ENCODE measurements at regions not wholly inside any gene's neighbourhood (a gene's known extent, or its start where the extent isn't known, plus 50 kb on each side); places are given as distances from the start of the nearest gene placed in this dataset.

GRCh38 chr11:70786021-70786665, 387.8 kb downstream of the CTTN start:
- Histone ChIP-seq H3K27me3 (ENCODE audit: control insufficient read depth in 2 of 2, insufficient read depth in 2 of 2, low read length in 2 of 2) (no peaks in the 10 kb centered on the region), H3K36me3 (ENCODE audit: control insufficient read depth in 2 of 2, insufficient read depth in 2 of 2, low read length in 2 of 2) (peaks cover 0 to 2% of the 10 kb centered on the region in 2 donors), H3K27ac (ENCODE audit: low read depth in 2 of 2, low read length in 2 of 2) (peak overlapping the region; percentile 32 to 56), H3K4me1 (ENCODE audit: control insufficient read depth in 2 of 2, insufficient read depth in 2 of 2, low read length in 2 of 2) (peaks cover 4 to 15% of the 10 kb centered on the region in 2 donors), H3K9ac (ENCODE audit: low read depth in 1 of 2, low read length in 2 of 2) (no peak overlapping the region), H3K4me3 (ENCODE audit: low read length in 2 of 2) (no peak overlapping the region), H3K9me3 (ENCODE audit: control insufficient read depth in 2 of 2, low read length in 2 of 2) (no peaks in the 10 kb centered on the region)

DNA sequence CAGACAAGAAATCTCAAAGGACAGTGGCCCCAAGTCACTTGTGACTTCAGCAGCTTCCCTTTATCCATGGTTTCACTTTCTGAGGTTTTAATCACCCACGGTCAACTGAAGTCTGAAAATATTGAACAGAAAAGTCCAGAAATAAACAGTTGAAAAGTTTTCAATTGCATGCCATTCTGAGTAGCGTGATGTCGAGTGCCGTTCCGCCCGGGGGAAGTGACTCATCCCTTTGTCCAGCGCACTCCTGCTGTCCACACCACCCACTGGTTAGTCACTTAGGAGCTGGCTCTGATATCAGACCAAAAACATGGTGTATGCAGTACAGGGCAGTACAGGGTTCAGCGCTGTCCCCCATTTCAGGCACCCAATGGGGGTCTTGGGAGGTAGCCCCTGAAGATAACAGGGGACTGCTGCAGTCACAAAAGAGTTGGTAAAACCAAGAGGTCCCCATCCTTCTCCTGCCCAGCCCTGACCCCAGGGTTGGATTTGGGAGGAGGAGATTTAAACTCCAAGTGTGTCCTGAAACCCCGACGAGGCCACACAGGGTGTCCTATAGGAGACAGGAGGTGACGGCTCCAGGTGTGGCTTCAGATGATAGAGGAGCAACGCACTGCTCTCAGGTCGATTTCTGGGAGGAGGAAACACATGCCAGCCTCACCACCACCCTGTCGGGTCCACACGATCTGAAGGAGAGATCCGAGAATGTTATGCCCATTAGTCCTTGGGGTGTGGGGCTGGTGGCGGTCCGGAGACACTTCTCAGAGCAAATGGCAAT, 390.1 kb downstream of the CTTN start:
- Histone ChIP-seq H3K27me3 (ENCODE audit: control insufficient read depth in 2 of 2, insufficient read depth in 2 of 2, low read length in 2 of 2) (no peaks in the 10 kb centered on the region), H3K9me3 (ENCODE audit: control insufficient read depth in 2 of 2, low read length in 2 of 2) (peaks cover 3% of the 10 kb centered on the region in 2 donors), H3K4me1 (ENCODE audit: control insufficient read depth in 2 of 2, insufficient read depth in 2 of 2, low read length in 2 of 2) (peaks cover 4 to 15% of the 10 kb centered on the region in 2 donors), H3K27ac (ENCODE audit: low read depth in 2 of 2, low read length in 2 of 2) (no peak overlapping the region), H3K9ac (ENCODE audit: low read depth in 1 of 2, low read length in 2 of 2) (no peak overlapping the region), H3K4me3 (ENCODE audit: low read length in 2 of 2) (no peak overlapping the region), H3K36me3 (ENCODE audit: control insufficient read depth in 2 of 2, insufficient read depth in 2 of 2, low read length in 2 of 2) (peaks cover 0 to 2% of the 10 kb centered on the region in 2 donors)

- Histone ChIP-seq H3K4me3 (ENCODE audit: low read length in 2 of 2) (no peak overlapping the region), H3K36me3 (ENCODE audit: control insufficient read depth in 2 of 2, insufficient read depth in 2 of 2, low read length in 2 of 2) (peaks cover 0 to 2% of the 10 kb centered on the region in 2 donors), H3K4me1 (ENCODE audit: control insufficient read depth in 2 of 2, insufficient read depth in 2 of 2, low read length in 2 of 2) (peaks cover 3 to 12% of the 10 kb centered on the region in 2 donors), H3K9me3 (ENCODE audit: control insufficient read depth in 2 of 2, low read length in 2 of 2) (peaks cover 4 to 8% of the 10 kb centered on the region in 2 donors), H3K27me3 (ENCODE audit: control insufficient read depth in 2 of 2, insufficient read depth in 2 of 2, low read length in 2 of 2) (no peaks in the 10 kb centered on the region), H3K9ac (ENCODE audit: low read depth in 1 of 2, low read length in 2 of 2) (no peak overlapping the region), H3K27ac (ENCODE audit: low read depth in 2 of 2, low read length in 2 of 2) (no peak overlapping the region)
Measured at GRCh38 chr11:70790671-70791300, 392.5 kb downstream of the CTTN start.

- Histone ChIP-seq H3K9ac (ENCODE audit: low read depth in 1 of 2, low read length in 2 of 2) (no peak overlapping the region), H3K9me3 (ENCODE audit: control insufficient read depth in 2 of 2, low read length in 2 of 2) (peaks cover 4 to 8% of the 10 kb centered on the region in 2 donors), H3K27ac (ENCODE audit: low read depth in 2 of 2, low read length in 2 of 2) (no peak overlapping the region), H3K4me3 (ENCODE audit: low read length in 2 of 2) (no peak overlapping the region), H3K4me1 (ENCODE audit: control insufficient read depth in 2 of 2, insufficient read depth in 2 of 2, low read length in 2 of 2) (no peaks in the 10 kb centered on the region), H3K27me3 (ENCODE audit: control insufficient read depth in 2 of 2, insufficient read depth in 2 of 2, low read length in 2 of 2) (no peaks in the 10 kb centered on the region), H3K36me3 (ENCODE audit: control insufficient read depth in 2 of 2, insufficient read depth in 2 of 2, low read length in 2 of 2) (peaks cover 3 to 4% of the 10 kb centered on the region in 2 donors)
Measured at GRCh38 chr11:70796648-70797227, 398.4 kb downstream of the CTTN start.

DNA sequence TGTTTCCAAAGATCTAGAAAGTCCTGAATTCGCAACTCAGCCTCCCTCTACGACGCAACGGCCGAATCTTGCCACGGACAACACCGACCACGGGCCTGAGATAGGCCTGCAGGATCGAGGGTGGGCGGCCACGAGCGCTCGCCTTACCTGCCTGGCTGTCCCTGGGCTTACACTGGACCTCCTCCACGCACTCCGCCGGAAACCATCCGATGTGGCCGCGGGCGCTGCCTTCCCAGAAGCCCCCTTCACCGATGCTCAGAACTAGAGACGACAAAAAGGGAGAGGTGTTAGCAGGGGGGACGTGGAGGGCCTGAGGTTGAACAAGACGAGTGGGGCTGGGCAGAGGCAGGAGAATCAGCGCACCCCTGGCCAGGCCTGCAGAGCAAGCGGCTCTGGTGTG, 400.0 kb downstream of the CTTN start:
- H3K36me3 ChIP-seq (ENCODE audit: control insufficient read depth in 2 of 2, insufficient read depth in 2 of 2, low read length in 2 of 2): peaks cover 3 to 4% of the 10 kb centered on the region in 2 donors
- H3K9me3 ChIP-seq (ENCODE audit: control insufficient read depth in 2 of 2, low read length in 2 of 2): peaks cover 2 to 6% of the 10 kb centered on the region in 2 donors
- H3K4me3 ChIP-seq (ENCODE audit: low read length in 2 of 2): no peak overlapping the region
- no peaks in the 10 kb centered on the region for H3K27me3 ChIP-seq (ENCODE audit: control insufficient read depth in 2 of 2, insufficient read depth in 2 of 2, low read length in 2 of 2)
- no peak overlapping the region for H3K27ac ChIP-seq (ENCODE audit: low read depth in 2 of 2, low read length in 2 of 2)
- H3K9ac ChIP-seq (ENCODE audit: low read depth in 1 of 2, low read length in 2 of 2): no peak overlapping the region
- H3K4me1 ChIP-seq (ENCODE audit: control insufficient read depth in 2 of 2, insufficient read depth in 2 of 2, low read length in 2 of 2): no peaks in the 10 kb centered on the region

GRCh38 chr11:70799386-70799785, 401.1 kb downstream of the CTTN start:
- Histone ChIP-seq H3K27me3 (ENCODE audit: control insufficient read depth in 2 of 2, insufficient read depth in 2 of 2, low read length in 2 of 2) (no peaks in the 10 kb centered on the region), H3K27ac (ENCODE audit: low read depth in 2 of 2, low read length in 2 of 2) (no peak overlapping the region), H3K9me3 (ENCODE audit: control insufficient read depth in 2 of 2, low read length in 2 of 2) (no peaks in the 10 kb centered on the region)

GRCh38 chr11:70802185-70802584, 403.9 kb downstream of the CTTN start:
- no peaks in the 10 kb centered on the region for H3K4me1 ChIP-seq (ENCODE audit: control insufficient read depth in 2 of 2, insufficient read depth in 2 of 2, low read length in 2 of 2)
- H3K36me3 ChIP-seq (ENCODE audit: control insufficient read depth in 2 of 2, insufficient read depth in 2 of 2, low read length in 2 of 2): peaks cover 0 to 2% of the 10 kb centered on the region in 2 donors
- no peaks in the 10 kb centered on the region for H3K9me3 ChIP-seq (ENCODE audit: control insufficient read depth in 2 of 2, low read length in 2 of 2)
- no peaks in the 10 kb centered on the region for H3K27me3 ChIP-seq (ENCODE audit: control insufficient read depth in 2 of 2, insufficient read depth in 2 of 2, low read length in 2 of 2)
- no peak overlapping the region for H3K27ac ChIP-seq (ENCODE audit: low read depth in 2 of 2, low read length in 2 of 2)
- H3K9ac ChIP-seq (ENCODE audit: low read depth in 1 of 2, low read length in 2 of 2): no peak overlapping the region
- no peak overlapping the region for H3K4me3 ChIP-seq (ENCODE audit: low read length in 2 of 2)

More at GRCh38 chr11:70799386-70799785, 401.1 kb downstream of the CTTN start:
- H3K4me3 ChIP-seq (ENCODE audit: low read length in 2 of 2): no peak overlapping the region
- peaks cover 3 to 4% of the 10 kb centered on the region in 2 donors for H3K36me3 ChIP-seq (ENCODE audit: control insufficient read depth in 2 of 2, insufficient read depth in 2 of 2, low read length in 2 of 2)
- H3K9ac ChIP-seq (ENCODE audit: low read depth in 1 of 2, low read length in 2 of 2): no peak overlapping the region
- H3K4me1 ChIP-seq (ENCODE audit: control insufficient read depth in 2 of 2, insufficient read depth in 2 of 2, low read length in 2 of 2): no peaks in the 10 kb centered on the region

- no peak overlapping the region for H3K9ac ChIP-seq (ENCODE audit: low read depth in 1 of 2, low read length in 2 of 2)
- H3K4me3 ChIP-seq (ENCODE audit: low read length in 2 of 2): no peak overlapping the region
- H3K27ac ChIP-seq (ENCODE audit: low read depth in 2 of 2, low read length in 2 of 2): no peak overlapping the region
- no peaks in the 10 kb centered on the region for H3K27me3 ChIP-seq (ENCODE audit: control insufficient read depth in 2 of 2, insufficient read depth in 2 of 2, low read length in 2 of 2)
- H3K9me3 ChIP-seq (ENCODE audit: control insufficient read depth in 2 of 2, low read length in 2 of 2): no peaks in the 10 kb centered on the region
- H3K4me1 ChIP-seq (ENCODE audit: control insufficient read depth in 2 of 2, insufficient read depth in 2 of 2, low read length in 2 of 2): no peaks in the 10 kb centered on the region
- H3K36me3 ChIP-seq (ENCODE audit: control insufficient read depth in 2 of 2, insufficient read depth in 2 of 2, low read length in 2 of 2): no peaks in the 10 kb centered on the region
Measured at GRCh38 chr11:70804139-70804837, 406.0 kb downstream of the CTTN start.

- no peak overlapping the region for H3K4me3 ChIP-seq (ENCODE audit: low read length in 2 of 2)
- no peaks in the 10 kb centered on the region for H3K36me3 ChIP-seq (ENCODE audit: control insufficient read depth in 2 of 2, insufficient read depth in 2 of 2, low read length in 2 of 2)
Measured at GRCh38 chr11:70805243-70805642, 406.9 kb downstream of the CTTN start.

More at GRCh38 chr11:70805243-70805642, 406.9 kb downstream of the CTTN start:
- no peak overlapping the region for H3K9ac ChIP-seq (ENCODE audit: low read depth in 1 of 2, low read length in 2 of 2)
- no peaks in the 10 kb centered on the region for H3K27me3 ChIP-seq (ENCODE audit: control insufficient read depth in 2 of 2, insufficient read depth in 2 of 2, low read length in 2 of 2)
- H3K27ac ChIP-seq (ENCODE audit: low read depth in 2 of 2, low read length in 2 of 2): no peak overlapping the region
- no peaks in the 10 kb centered on the region for H3K9me3 ChIP-seq (ENCODE audit: control insufficient read depth in 2 of 2, low read length in 2 of 2)
- H3K4me1 ChIP-seq (ENCODE audit: control insufficient read depth in 2 of 2, insufficient read depth in 2 of 2, low read length in 2 of 2): no peaks in the 10 kb centered on the region
